ENCODE measurements at regions not wholly inside any gene's neighbourhood (a gene's known extent, or its start where the extent isn't known, plus 50 kb on each side); places are given as distances from the start of the nearest gene placed in this dataset.

GRCh38 chr3:82940124-82940523 is 1178.7 kb upstream of the GBE1 start:
- DNase-seq, result no peak
- no peak overlapping the region for H3K4me3 ChIP-seq
- no peaks in the 10 kb centered on the region for H3K4me1 ChIP-seq
- TF ChIP-seq CTCF (IDR thresholded peaks at IDR 0.05), result no peak
- no peak for TF ChIP-seq POLR2A (IDR thresholded peaks at IDR 0.05)
- no peaks in the 10 kb centered on the region for H3K36me3 ChIP-seq (ENCODE audit: low read depth, missing control alignments)
- WGBS, 2 donors, result 69 to 90% methylated on average over 13 to 16 of the region's 16 CpGs
- H3K27ac ChIP-seq, result no peak overlapping the region
- intact Hi-C loops (cut with DNase I; ENCODE audit: low total_unique reads), result no loop called here
- H3K9me3 ChIP-seq, result no peaks in the 10 kb centered on the region
- no peaks in the 10 kb centered on the region for H3K27me3 ChIP-seq

- Histone ChIP-seq H3K27me3 (no peaks in the 10 kb centered on the region), H3K4me3 (no peak overlapping the region), H3K4me1 (no peaks in the 10 kb centered on the region), H3K9me3 (no peaks in the 10 kb centered on the region), H3K36me3 (ENCODE audit: low read depth, missing control alignments) (no peaks in the 10 kb centered on the region), H3K27ac (no peak overlapping the region)
- no peak for TF ChIP-seq POLR2A (IDR thresholded peaks at IDR 0.05)
- intact Hi-C loops (cut with DNase I; ENCODE audit: low total_unique reads), result no loop called here
- DNase-seq, result no peak
- WGBS, 2 donors, result 55 to 77% methylated on average over 6 to 12 of the region's 12 CpGs
These were observed 1178.1 kb upstream of the GBE1 start for GRCh38 chr3:82939491-82940097.

GRCh38 chr3:82938821-82939328 is 1177.4 kb upstream of the GBE1 start:
- DNase-seq, result no peak
- Histone ChIP-seq H3K27me3 (no peaks in the 10 kb centered on the region), H3K9me3 (no peaks in the 10 kb centered on the region), H3K36me3 (ENCODE audit: low read depth, missing control alignments) (no peaks in the 10 kb centered on the region), H3K4me1 (no peaks in the 10 kb centered on the region), H3K4me3 (no peak overlapping the region), H3K27ac (no peak overlapping the region)
- no peak for TF ChIP-seq CTCF (IDR thresholded peaks at IDR 0.05)
- TF ChIP-seq POLR2A (IDR thresholded peaks at IDR 0.05), result no peak
- 58 to 82% methylated on average over 3 to 19 of the region's 19 CpGs for WGBS, 2 donors
- intact Hi-C loops (cut with DNase I; ENCODE audit: low total_unique reads), result no loop called here

- no peak overlapping the region for H3K4me3 ChIP-seq
- WGBS, 2 donors, result 85 to 87% methylated on average over 5 of the region's 5 CpGs
- H3K9me3 ChIP-seq, result no peaks in the 10 kb centered on the region
- no peak for DNase-seq
- H3K36me3 ChIP-seq (ENCODE audit: low read depth, missing control alignments), result no peaks in the 10 kb centered on the region
- TF ChIP-seq POLR2A (IDR thresholded peaks at IDR 0.05), result no peak
- TF ChIP-seq CTCF (IDR thresholded peaks at IDR 0.05), result no peak
- no peak overlapping the region for H3K27ac ChIP-seq
- intact Hi-C loops (cut with DNase I; ENCODE audit: low total_unique reads), result no loop called here
- no peaks in the 10 kb centered on the region for H3K4me1 ChIP-seq
- H3K27me3 ChIP-seq, result no peaks in the 10 kb centered on the region
These were observed 1166.1 kb upstream of the GBE1 start for GRCh38 chr3:82927309-82928253.

- whole genome bisulfite sequencing, 2 donors, result 56 to 83% methylated on average over 3 of the region's 3 CpGs
These were observed 1129.6 kb upstream of the GBE1 start for GRCh38 chr3:82891028-82891427.

More at GRCh38 chr3:82891028-82891427, 1129.6 kb upstream of the GBE1 start:
- DNase-seq, result no peak
- no peak overlapping the region for H3K27ac ChIP-seq
- no peaks in the 10 kb centered on the region for H3K4me1 ChIP-seq
- TF ChIP-seq CTCF (IDR thresholded peaks at IDR 0.05), result no peak
- no peak for TF ChIP-seq POLR2A (IDR thresholded peaks at IDR 0.05)
- H3K27me3 ChIP-seq, result no peaks in the 10 kb centered on the region
- H3K4me3 ChIP-seq, result no peak overlapping the region
- no peaks in the 10 kb centered on the region for H3K36me3 ChIP-seq (ENCODE audit: low read depth, missing control alignments)
- H3K9me3 ChIP-seq, result no peaks in the 10 kb centered on the region
- intact Hi-C loops (cut with DNase I; ENCODE audit: low total_unique reads), result no loop called here

Data from testis (tissue), 2 donors.